H9 (cell line): ENCODE measurements at regions not wholly inside any gene's neighbourhood (a gene's known extent, or its start where the extent isn't known, plus 50 kb on each side); places are given as distances from the start of the nearest gene placed in this dataset.

Experiments used
- DNase-seq: peaks from one replicate; pipeline ENCODE4 v3.0.0-alpha.2; 2017
- H2AFZ ChIP-seq: one replicate; pipeline ENCODE4 v1.6.1; 2013; ENCODE audit warnings: mild to moderate bottlenecking, low read length, control low read depth, moderate library complexity
- H2AK5ac ChIP-seq: 2 replicates; pipeline ENCODE4 v1.6.1; 2013; ENCODE audit warnings: low read length, control low read depth, mixed read lengths; ENCODE audit not compliant: insufficient read length
- H2BK120ac ChIP-seq: one replicate; pipeline ENCODE4 v1.6.1; 2013; ENCODE audit warnings: low read depth, mild to moderate bottlenecking, low read length, control low read depth, inconsistent platforms; ENCODE audit not compliant: poor library complexity, severe bottlenecking
- H2BK12ac ChIP-seq: 2 replicates; pipeline ENCODE4 v1.6.1; 2013; ENCODE audit warnings: low read length, control low read depth, mixed read lengths, low read depth; ENCODE audit not compliant: insufficient read length
- H2BK15ac ChIP-seq: 2 replicates; pipeline ENCODE4 v1.6.1; 2013; ENCODE audit warnings: low read depth, low read length, control low read depth
- H2BK20ac ChIP-seq: one replicate; pipeline ENCODE4 v1.6.1; 2013; ENCODE audit warnings: low read depth, mild to moderate bottlenecking, low read length, control low read depth, inconsistent platforms; ENCODE audit not compliant: poor library complexity, severe bottlenecking
- H2BK5ac ChIP-seq: 2 replicates; pipeline ENCODE4 v1.6.1; 2013; ENCODE audit warnings: low read length, control low read depth, mixed read lengths; ENCODE audit not compliant: insufficient read length
- H3K14ac ChIP-seq: 2 replicates; pipeline ENCODE4 v1.6.1; 2013; ENCODE audit warnings: low read length, control low read depth; ENCODE audit not compliant: insufficient read depth
- H3K18ac ChIP-seq: 2 replicates; pipeline ENCODE4 v1.6.1; 2013; ENCODE audit warnings: low read depth, mild to moderate bottlenecking, mixed read lengths, low read length, control low read depth; ENCODE audit not compliant: insufficient read length
- H3K23ac ChIP-seq: 2 replicates; pipeline ENCODE4 v1.6.1; 2013; ENCODE audit warnings: low read length, control low read depth, mixed read lengths, low read depth; ENCODE audit not compliant: insufficient read length
- H3K23me2 ChIP-seq: 2 replicates; pipeline ENCODE4 v1.6.1; 2013; ENCODE audit warnings: low read depth, mild to moderate bottlenecking, mixed read lengths, low read length, control low read depth; ENCODE audit not compliant: insufficient read length, poor library complexity, severe bottlenecking
- H3K27ac ChIP-seq: 2 replicates; pipeline ENCODE4 v1.5.1; 2013; ENCODE audit warnings: low read length, control low read depth, mixed read lengths, low read depth; ENCODE audit not compliant: insufficient read length
- H3K27me3 ChIP-seq: 2 replicates; pipeline ENCODE4 v1.6.1; 2013; ENCODE audit warnings: low read length, control low read depth, inconsistent platforms; ENCODE audit not compliant: insufficient read depth
- H3K4ac ChIP-seq: 2 replicates; pipeline ENCODE4 v1.6.1; 2013; ENCODE audit warnings: low read depth, mild to moderate bottlenecking, control low read depth, inconsistent platforms, low read length, moderate library complexity
- H3K4me1 ChIP-seq: 2 replicates; pipeline ENCODE4 v1.6.1; 2013; ENCODE audit warnings: low read length, control low read depth, inconsistent platforms; ENCODE audit not compliant: insufficient read depth
- H3K4me2 ChIP-seq: 2 replicates; pipeline ENCODE4 v1.6.1; 2013; ENCODE audit warnings: low read length, control low read depth, mixed read lengths; ENCODE audit not compliant: insufficient read length, insufficient read depth
- H3K56ac ChIP-seq: 2 replicates; pipeline ENCODE4 v1.6.1; 2013; ENCODE audit warnings: low read depth, mild to moderate bottlenecking, mixed read lengths, low read length, control low read depth; ENCODE audit not compliant: insufficient read length
- H3K79me1 ChIP-seq: 2 replicates; pipeline ENCODE4 v1.6.1; 2013; ENCODE audit warnings: low read depth, mild to moderate bottlenecking, moderate library complexity, low read length, control low read depth, inconsistent platforms; ENCODE audit not compliant: insufficient read depth, poor library complexity, severe bottlenecking
- H3K79me2 ChIP-seq: 2 replicates; pipeline ENCODE4 v1.6.1; 2013; ENCODE audit warnings: low read length, control low read depth, inconsistent platforms; ENCODE audit not compliant: insufficient read depth
- H3K9ac ChIP-seq: 2 replicates; pipeline ENCODE4 v1.6.1; 2013; ENCODE audit warnings: low read length, control low read depth, mixed read lengths; ENCODE audit not compliant: insufficient read length; ENCODE audit errors: extremely low read depth
- H3K9me3 ChIP-seq: one replicate; pipeline ENCODE4 v1.6.1; 2013; ENCODE audit warnings: low read depth, low read length, inconsistent platforms; ENCODE audit not compliant: control insufficient read depth
- H3T11ph ChIP-seq: one replicate; pipeline ENCODE4 v1.6.1; 2013; ENCODE audit warnings: mild to moderate bottlenecking, low read length, control low read depth, inconsistent platforms
- H4K20me1 ChIP-seq: one replicate; pipeline ENCODE4 v1.6.1; 2013; ENCODE audit not compliant: control insufficient read depth, insufficient read length, insufficient read depth
- H4K5ac ChIP-seq: 2 replicates; pipeline ENCODE4 v1.6.1; 2013; ENCODE audit warnings: low read depth, mild to moderate bottlenecking, mixed read lengths, low read length, control low read depth; ENCODE audit not compliant: insufficient read length
- H4K8ac ChIP-seq: replicated peaks from 2 replicates; pipeline ENCODE4 v1.6.1; 2013; ENCODE audit warnings: low read length, control low read depth, mixed read lengths, low read depth; ENCODE audit not compliant: insufficient read length
- H4K91ac ChIP-seq: 2 replicates; pipeline ENCODE4 v1.6.1; 2013; ENCODE audit warnings: low read depth, mild to moderate bottlenecking, moderate library complexity, mixed read lengths, low read length, control low read depth; ENCODE audit not compliant: insufficient read length
- H3K27ac Mint-ChIP-seq, 3 experiments: 2 replicates in 2 of 3; 3 replicates in 1 of 3; pipeline ENCODE4 v1.8.0; 2020 to 2021; ENCODE audit warnings: mixed read lengths in 3 of 3, mild to moderate bottlenecking in 1 of 3, moderate library complexity in 1 of 3
- H3K27me3 Mint-ChIP-seq: 2 replicates; pipeline ENCODE4 v1.8.0; 2021; ENCODE audit warnings: low read depth, mild to moderate bottlenecking, moderate library complexity, mixed read lengths
- H3K36me3 Mint-ChIP-seq, 3 experiments: 2 replicates in 2 of 3; 3 replicates in 1 of 3; pipeline ENCODE4 v1.8.0; 2020 to 2021; ENCODE audit warnings: low read depth in 3 of 3, mixed read lengths in 3 of 3; ENCODE audit not compliant: insufficient read depth in 1 of 3
- H3K4me1 Mint-ChIP-seq, 2 experiments: 2 replicates each; pipeline ENCODE4 v1.8.0; 2020; ENCODE audit warnings: mixed read lengths in 2 of 2
- H3K4me3 Mint-ChIP-seq, 2 experiments: 2 replicates in 1 of 2; 3 replicates in 1 of 2; pipeline ENCODE4 v1.8.0; 2020 to 2021; ENCODE audit warnings: mild to moderate bottlenecking in 2 of 2, mixed read lengths in 2 of 2, moderate library complexity in 1 of 2
- H3K9me3 Mint-ChIP-seq, 2 experiments: 2 replicates in 1 of 2; 3 replicates in 1 of 2; pipeline ENCODE4 v1.8.0; 2020; ENCODE audit warnings: mild to moderate bottlenecking in 2 of 2, mixed read lengths in 2 of 2, moderate library complexity in 1 of 2
- CTCF ChIP-seq: fragments of 200-600 bp; sonication (generic); conservative IDR thresholded peaks from 3 replicates; pipeline ENCODE4 v1.8.0; 2021; ENCODE audit warnings: antibody characterized with exemption, mild to moderate bottlenecking
- WGBS: extraction: QIAGEN DNeasy Blood & Tissue Kit; methylation state at CpG from one replicate; pipeline ENCODE4 v1.1.7; 2013; ENCODE audit warnings: missing lambda C conversion rate, low lambda C conversion rate, mixed read lengths; ENCODE audit not compliant: insufficient read length; ENCODE audit errors: extremely low coverage; 5-methylcytosine and 5-hydroxymethylcytosine counted together

GRCh38 chr15:38897551-38897950 lies 332.9 kb upstream of the RASGRP1 start:
- no peak overlapping the region for H3K23ac ChIP-seq
- H3K79me2 ChIP-seq, result no peaks in the 10 kb centered on the region
- no peak overlapping the region for H3K27ac Mint-ChIP-seq
- H3K14ac ChIP-seq, result no peak overlapping the region
- H3K18ac ChIP-seq, result no peak overlapping the region
- H2BK5ac ChIP-seq, result no peak overlapping the region
- H2BK15ac ChIP-seq, result no peak overlapping the region
- no peak for TF ChIP-seq CTCF
- no peaks in the 10 kb centered on the region for H3K9me3 ChIP-seq
- H2BK20ac ChIP-seq, result no peak overlapping the region
- H3K4me1 Mint-ChIP-seq, result peaks cover 2% of the 10 kb centered on the region in 2 experiments; a peak in 1 of 4 replicates
- H3K4me1 ChIP-seq, result no peaks in the 10 kb centered on the region; the same call in 1 of the 2 replicates
- no peak overlapping the region for H3K56ac ChIP-seq
- H3T11ph ChIP-seq, result no peak overlapping the region
- no peaks in the 10 kb centered on the region; the same call in none of the 2 replicates for H3K27me3 Mint-ChIP-seq
- no peaks in the 10 kb centered on the region for H3K79me1 ChIP-seq
- H3K27ac ChIP-seq, result no peak overlapping the region
- no peaks in the 10 kb centered on the region for H4K20me1 ChIP-seq
- H4K8ac ChIP-seq, result no peak overlapping the region
- DNase-seq, result no peak
- no peak overlapping the region for H4K91ac ChIP-seq
- no peak overlapping the region for H3K4me3 Mint-ChIP-seq
- H4K5ac ChIP-seq, result no peak overlapping the region
- H3K23me2 ChIP-seq, result no peaks in the 10 kb centered on the region
- H2AK5ac ChIP-seq, result no peak overlapping the region
- H2BK120ac ChIP-seq, result no peak overlapping the region
- no peaks in the 10 kb centered on the region; a peak in 1 of 7 replicates for H3K36me3 Mint-ChIP-seq
- no peak overlapping the region for H2AFZ ChIP-seq
- no peak overlapping the region for H2BK12ac ChIP-seq
- H3K9me3 Mint-ChIP-seq, result peaks cover 2% of the 10 kb centered on the region in 2 experiments; a peak in 2 of 5 replicates
- WGBS, result no CpG with 5 or more reads among the region's 1 CpG
- H3K4me2 ChIP-seq, result no peak overlapping the region
- H3K27me3 ChIP-seq, result no peaks in the 10 kb centered on the region
- no peak overlapping the region for H3K9ac ChIP-seq
- no peak overlapping the region for H3K4ac ChIP-seq
